ENCODE measurements at regions not wholly inside any gene's neighbourhood (a gene's known extent, or its start where the extent isn't known, plus 50 kb on each side); places are given as distances from the start of the nearest gene placed in this dataset.
A peak's percentile ranks its signal among the peaks of the same experiment; 100 is the strongest.

DNA sequence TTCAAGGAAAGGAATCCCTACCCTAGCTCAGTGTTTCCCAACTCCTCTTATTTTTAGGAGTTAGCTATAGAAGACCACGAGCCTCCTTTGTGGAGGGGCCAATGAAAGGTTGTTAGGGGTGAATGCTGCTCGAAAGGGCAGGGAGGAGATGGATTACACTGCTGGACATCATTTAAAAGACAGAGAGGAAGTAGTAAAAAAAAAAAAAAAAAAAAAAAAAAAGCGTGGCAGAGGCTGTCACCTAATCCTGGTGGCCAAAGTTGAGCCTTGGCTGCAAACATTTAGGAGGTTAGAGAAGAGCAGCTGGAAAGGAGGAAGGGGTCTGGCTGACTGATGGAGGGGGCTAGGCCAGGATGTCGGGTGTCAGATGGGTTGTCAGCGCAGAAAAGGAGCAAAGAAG, 139.0 kb upstream of the KLF7 start:
- no peak for DNase-seq (ENCODE audit: low spot score in 2 of 2)
- TF ChIP-seq POLR2AphosphoS5 (IDR thresholded peaks at IDR 0.05), result no peak
- TF ChIP-seq, protein P1, sequence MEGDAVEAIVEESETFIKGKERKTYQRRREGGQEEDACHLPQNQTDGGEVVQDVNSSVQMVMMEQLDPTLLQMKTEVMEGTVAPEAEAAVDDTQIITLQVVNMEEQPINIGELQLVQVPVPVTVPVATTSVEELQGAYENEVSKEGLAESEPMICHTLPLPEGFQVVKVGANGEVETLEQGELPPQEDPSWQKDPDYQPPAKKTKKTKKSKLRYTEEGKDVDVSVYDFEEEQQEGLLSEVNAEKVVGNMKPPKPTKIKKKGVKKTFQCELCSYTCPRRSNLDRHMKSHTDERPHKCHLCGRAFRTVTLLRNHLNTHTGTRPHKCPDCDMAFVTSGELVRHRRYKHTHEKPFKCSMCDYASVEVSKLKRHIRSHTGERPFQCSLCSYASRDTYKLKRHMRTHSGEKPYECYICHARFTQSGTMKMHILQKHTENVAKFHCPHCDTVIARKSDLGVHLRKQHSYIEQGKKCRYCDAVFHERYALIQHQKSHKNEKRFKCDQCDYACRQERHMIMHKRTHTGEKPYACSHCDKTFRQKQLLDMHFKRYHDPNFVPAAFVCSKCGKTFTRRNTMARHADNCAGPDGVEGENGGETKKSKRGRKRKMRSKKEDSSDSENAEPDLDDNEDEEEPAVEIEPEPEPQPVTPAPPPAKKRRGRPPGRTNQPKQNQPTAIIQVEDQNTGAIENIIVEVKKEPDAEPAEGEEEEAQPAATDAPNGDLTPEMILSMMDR (IDR thresholded peaks at IDR 0.05), result no peak
- TF ChIP-seq POLR2A (IDR thresholded peaks at IDR 0.05), result no peak
- Histone ChIP-seq H3K4me1 (no peaks in the 10 kb centered on the region), H3K9me3 (no peaks in the 10 kb centered on the region), H3K27me3 (no peaks in the 10 kb centered on the region), H3K4me3 (no peak overlapping the region), H3K36me3 (no peaks in the 10 kb centered on the region), H3K27ac (no peak overlapping the region)
- intact Hi-C loops (cut with DNase I; ENCODE audit: low total_unique reads), result no loop called here

DNA sequence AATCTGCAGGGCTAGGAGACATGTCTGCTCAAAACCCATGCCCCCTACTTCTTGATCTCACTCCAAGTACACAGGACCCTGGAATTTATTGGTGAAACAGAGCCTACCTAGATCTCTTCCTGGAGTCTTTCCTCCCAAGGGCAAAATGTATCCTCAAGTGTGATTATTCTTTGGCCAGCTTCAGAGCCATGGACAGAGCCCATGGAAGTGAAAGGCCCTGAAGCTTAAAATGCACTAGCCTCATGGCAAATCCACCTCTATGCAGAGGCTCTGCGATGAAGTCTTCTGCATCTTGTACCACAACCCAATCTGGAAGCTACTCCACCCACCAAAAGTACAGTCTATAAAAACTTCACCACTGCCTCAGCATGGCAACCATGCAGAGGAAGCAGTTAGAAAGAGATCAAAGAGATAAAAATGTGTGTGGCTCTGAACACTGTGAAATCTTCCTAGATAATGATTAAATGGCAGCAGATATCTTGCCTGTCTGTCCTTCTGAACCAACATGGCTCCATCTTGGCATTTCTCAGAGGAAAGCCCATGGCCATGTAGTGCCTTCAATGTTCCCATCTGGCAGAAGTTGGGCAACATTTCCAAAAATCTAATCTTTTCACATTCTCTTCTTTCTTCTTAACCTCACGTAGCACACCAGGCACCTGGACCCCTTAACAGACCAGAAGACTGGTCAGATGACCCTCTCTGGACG, 142.9 kb upstream of the KLF7 start:
- intact Hi-C loops (cut with DNase I; ENCODE audit: low total_unique reads), result no loop called here
- Histone ChIP-seq H3K27ac (no peak overlapping the region), H3K27me3 (no peaks in the 10 kb centered on the region)

DNA sequence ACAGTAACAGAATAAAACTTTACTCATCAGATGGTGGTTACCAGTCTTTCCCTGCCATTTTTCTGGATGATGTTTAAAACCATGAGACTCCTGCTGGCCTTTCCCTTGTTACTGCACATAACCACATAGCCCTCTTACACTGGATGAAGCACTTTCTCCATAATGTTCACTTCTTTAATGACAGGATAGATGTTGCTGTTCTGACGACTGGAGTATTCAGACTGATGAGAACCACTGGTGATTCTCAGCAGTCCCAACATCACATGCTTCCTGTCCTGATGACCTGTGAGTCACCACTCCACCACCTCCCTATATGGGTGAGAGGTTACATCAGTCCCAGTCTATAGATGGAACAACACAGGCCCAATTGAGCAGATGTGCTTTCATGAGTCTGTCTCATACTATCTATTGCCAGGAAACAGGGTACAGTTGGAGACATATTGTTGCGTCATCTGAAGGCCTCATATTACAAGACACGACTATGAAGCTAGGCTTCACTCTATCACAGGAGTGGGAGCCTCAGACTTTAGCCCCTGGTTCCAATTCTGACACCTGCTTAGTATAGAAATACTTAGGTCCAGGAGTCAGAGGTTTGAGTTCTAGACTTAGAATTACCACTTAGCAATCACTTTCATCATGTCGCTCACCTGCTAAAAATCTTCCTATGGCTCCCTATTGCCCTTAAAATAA, 145.7 kb upstream of the KLF7 start:
- no peak for DNase-seq (ENCODE audit: low spot score in 2 of 2)
- TF ChIP-seq POLR2AphosphoS5 (IDR thresholded peaks at IDR 0.05), result peak in 2 of 3 donors; percentile 30 to 76
- TF ChIP-seq, protein P1 (IDR thresholded peaks at IDR 0.05), result no peak
- H3K27me3 ChIP-seq, result no peaks in the 10 kb centered on the region
- intact Hi-C loops (cut with DNase I; ENCODE audit: low total_unique reads), result no loop called here
- no peak overlapping the region for H3K4me3 ChIP-seq
- peak overlapping the region in 1 of 2 donors; percentile 61 for H3K27ac ChIP-seq
- H3K9me3 ChIP-seq, result no peaks in the 10 kb centered on the region
- no peaks in the 10 kb centered on the region for H3K36me3 ChIP-seq
- H3K4me1 ChIP-seq, result no peaks in the 10 kb centered on the region

More for the DNA sequence above, 142.9 kb upstream of the KLF7 start:
- H3K36me3 ChIP-seq, result no peaks in the 10 kb centered on the region
- no peaks in the 10 kb centered on the region for H3K9me3 ChIP-seq
- H3K4me3 ChIP-seq, result no peak overlapping the region
- no peak for DNase-seq (ENCODE audit: low spot score in 2 of 2)
- no peak for TF ChIP-seq POLR2A (IDR thresholded peaks at IDR 0.05)
- TF ChIP-seq POLR2AphosphoS5 (IDR thresholded peaks at IDR 0.05), result no peak
- TF ChIP-seq, protein P1 (IDR thresholded peaks at IDR 0.05), result no peak
- H3K4me1 ChIP-seq, result no peaks in the 10 kb centered on the region

DNA sequence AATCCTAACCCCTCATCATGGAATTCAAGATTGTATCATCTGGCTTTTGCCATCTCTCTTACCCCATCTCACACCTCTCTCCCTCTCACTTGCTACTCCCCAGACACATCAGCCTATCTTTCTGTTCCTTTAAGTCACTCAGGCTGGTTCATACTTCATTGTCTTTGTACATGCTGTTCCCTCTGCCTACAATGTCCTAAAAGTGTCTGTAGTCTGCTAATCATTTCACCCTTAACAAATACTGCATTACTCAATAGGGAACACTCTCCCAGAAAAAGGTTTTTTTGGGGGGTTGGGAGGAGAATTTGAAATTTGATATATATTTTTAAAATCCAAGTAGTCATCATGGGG, 146.2 kb upstream of the KLF7 start:
- Histone ChIP-seq H3K4me1 (no peaks in the 10 kb centered on the region), H3K4me3 (no peak overlapping the region), H3K36me3 (no peaks in the 10 kb centered on the region), H3K27ac (peak overlapping the region in 1 of 2 donors; percentile 61), H3K27me3 (no peaks in the 10 kb centered on the region), H3K9me3 (no peaks in the 10 kb centered on the region)
- TF ChIP-seq POLR2A (IDR thresholded peaks at IDR 0.05) (no peak), POLR2AphosphoS5 (IDR thresholded peaks at IDR 0.05) (no peak)
- TF ChIP-seq, protein P1 (IDR thresholded peaks at IDR 0.05), result no peak
- intact Hi-C loops (cut with DNase I; ENCODE audit: low total_unique reads), result no loop called here
- no peak for DNase-seq (ENCODE audit: low spot score in 2 of 2)

DNA sequence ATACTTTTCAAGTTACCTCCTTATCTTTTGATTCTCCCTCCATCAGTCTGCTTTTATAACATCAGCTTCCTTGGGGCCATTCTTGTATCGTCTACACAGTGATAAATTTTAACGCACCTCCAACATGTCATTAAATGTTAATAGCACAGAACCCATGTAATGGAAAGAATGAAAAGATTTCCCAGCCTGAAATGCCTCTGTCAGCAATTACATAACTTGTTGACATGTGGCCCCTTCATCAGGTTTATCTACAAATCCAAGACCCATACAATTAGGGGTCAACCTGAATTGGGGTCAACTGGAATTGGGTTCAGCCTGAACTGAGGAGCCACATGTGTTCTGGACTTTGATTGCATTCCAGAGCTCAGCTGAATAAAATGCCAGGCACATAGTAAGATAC, 148.2 kb upstream of the KLF7 start:
- H3K9me3 ChIP-seq, result no peaks in the 10 kb centered on the region
- H3K4me1 ChIP-seq, result no peaks in the 10 kb centered on the region
- no peak for TF ChIP-seq POLR2AphosphoS5 (IDR thresholded peaks at IDR 0.05)
- TF ChIP-seq, protein P1 (IDR thresholded peaks at IDR 0.05), result no peak
- no peak for TF ChIP-seq POLR2A (IDR thresholded peaks at IDR 0.05)
- no peak overlapping the region for H3K27ac ChIP-seq
- no peaks in the 10 kb centered on the region for H3K36me3 ChIP-seq
- DNase-seq (ENCODE audit: low spot score in 2 of 2), result no peak
- no peaks in the 10 kb centered on the region for H3K27me3 ChIP-seq
- no peak overlapping the region for H3K4me3 ChIP-seq
- intact Hi-C loops (cut with DNase I; ENCODE audit: low total_unique reads), result no loop called here

Data from breast epithelium (tissue), 4 donors.